ENCODE measurements at regions not wholly inside any gene's neighbourhood (a gene's known extent, or its start where the extent isn't known, plus 50 kb on each side); places are given as distances from the start of the nearest gene placed in this dataset.

- DNase-seq (ENCODE audit: low read depth, low spot score) = no peak
- Histone ChIP-seq H3K9ac (ENCODE audit: insufficient read length, low read depth) (no peak overlapping the region), H3K9me3 (ENCODE audit: insufficient read depth, low read length) (no peaks in the 10 kb centered on the region), H3K36me3 (ENCODE audit: insufficient read depth, insufficient read length, low read length) (no peaks in the 10 kb centered on the region), H3K4me1 (ENCODE audit: insufficient read depth, insufficient read length) (no peaks in the 10 kb centered on the region), H3K27me3 (ENCODE audit: insufficient read depth, insufficient read length) (no peaks in the 10 kb centered on the region), H3K4me3 (ENCODE audit: insufficient read length, low read depth) (no peak overlapping the region)
- TF ChIP-seq YY1 (IDR thresholded peaks at IDR 0.05; ENCODE audit: insufficient read depth, insufficient read length) (no peak), ZNF274 (IDR thresholded peaks at IDR 0.05; ENCODE audit: low read depth, low read length) (no peak), SUZ12 (IDR thresholded peaks at IDR 0.05; ENCODE audit: extremely low read depth, insufficient read depth, insufficient read length) (no peak)
Measured at GRCh38 chr15:39041979-39042495, 477.4 kb upstream of the RASGRP1 start.

- Histone ChIP-seq H3K9me3 (ENCODE audit: insufficient read depth, low read length) (peaks cover 26% of the 10 kb centered on the region), H3K4me1 (ENCODE audit: insufficient read depth, insufficient read length) (no peaks in the 10 kb centered on the region)
Measured at GRCh38 chr15:39051626-39052322, 487.2 kb upstream of the RASGRP1 start.

GRCh38 chr15:39052323-39052705, 487.7 kb upstream of the RASGRP1 start:
- no peak for TF ChIP-seq ZNF274 (IDR thresholded peaks at IDR 0.05; ENCODE audit: low read depth, low read length)
- no peak for TF ChIP-seq YY1 (IDR thresholded peaks at IDR 0.05; ENCODE audit: insufficient read depth, insufficient read length)
- no peak for TF ChIP-seq SUZ12 (IDR thresholded peaks at IDR 0.05; ENCODE audit: extremely low read depth, insufficient read depth, insufficient read length)

More at GRCh38 chr15:39051626-39052322, 487.2 kb upstream of the RASGRP1 start:
- no peak for TF ChIP-seq YY1 (IDR thresholded peaks at IDR 0.05; ENCODE audit: insufficient read depth, insufficient read length)
- no peak for TF ChIP-seq SUZ12 (IDR thresholded peaks at IDR 0.05; ENCODE audit: extremely low read depth, insufficient read depth, insufficient read length)
- no peak for TF ChIP-seq ZNF274 (IDR thresholded peaks at IDR 0.05; ENCODE audit: low read depth, low read length)
- Histone ChIP-seq H3K9ac (ENCODE audit: insufficient read length, low read depth) (no peak overlapping the region), H3K4me3 (ENCODE audit: insufficient read length, low read depth) (no peak overlapping the region), H3K36me3 (ENCODE audit: insufficient read depth, insufficient read length, low read length) (no peaks in the 10 kb centered on the region), H3K27me3 (ENCODE audit: insufficient read depth, insufficient read length) (no peaks in the 10 kb centered on the region)
- DNase-seq (ENCODE audit: low read depth, low spot score) = no peak

GRCh38 chr15:39053480-39053879, 488.9 kb upstream of the RASGRP1 start:
- peaks cover 23% of the 10 kb centered on the region for H3K9me3 ChIP-seq (ENCODE audit: insufficient read depth, low read length)
- no peaks in the 10 kb centered on the region for H3K4me1 ChIP-seq (ENCODE audit: insufficient read depth, insufficient read length)
- TF ChIP-seq SUZ12 (IDR thresholded peaks at IDR 0.05; ENCODE audit: extremely low read depth, insufficient read depth, insufficient read length) (no peak), YY1 (IDR thresholded peaks at IDR 0.05; ENCODE audit: insufficient read depth, insufficient read length) (no peak), ZNF274 (IDR thresholded peaks at IDR 0.05; ENCODE audit: low read depth, low read length) (no peak)
- no peak overlapping the region for H3K9ac ChIP-seq (ENCODE audit: insufficient read length, low read depth)
- no peaks in the 10 kb centered on the region for H3K36me3 ChIP-seq (ENCODE audit: insufficient read depth, insufficient read length, low read length)
- no peaks in the 10 kb centered on the region for H3K27me3 ChIP-seq (ENCODE audit: insufficient read depth, insufficient read length)
- no peak for DNase-seq (ENCODE audit: low read depth, low spot score)
- H3K4me3 ChIP-seq (ENCODE audit: insufficient read length, low read depth) = no peak overlapping the region

More at GRCh38 chr15:39052323-39052705, 487.7 kb upstream of the RASGRP1 start:
- Histone ChIP-seq H3K9me3 (ENCODE audit: insufficient read depth, low read length) (peaks cover 26% of the 10 kb centered on the region), H3K4me3 (ENCODE audit: insufficient read length, low read depth) (no peak overlapping the region), H3K9ac (ENCODE audit: insufficient read length, low read depth) (no peak overlapping the region), H3K4me1 (ENCODE audit: insufficient read depth, insufficient read length) (no peaks in the 10 kb centered on the region), H3K27me3 (ENCODE audit: insufficient read depth, insufficient read length) (no peaks in the 10 kb centered on the region), H3K36me3 (ENCODE audit: insufficient read depth, insufficient read length, low read length) (no peaks in the 10 kb centered on the region)
- no peak for DNase-seq (ENCODE audit: low read depth, low spot score)

GRCh38 chr15:39054128-39054732, 489.6 kb upstream of the RASGRP1 start:
- TF ChIP-seq ZNF274 (IDR thresholded peaks at IDR 0.05; ENCODE audit: low read depth, low read length) = no peak
- no peak for TF ChIP-seq SUZ12 (IDR thresholded peaks at IDR 0.05; ENCODE audit: extremely low read depth, insufficient read depth, insufficient read length)
- TF ChIP-seq YY1 (IDR thresholded peaks at IDR 0.05; ENCODE audit: insufficient read depth, insufficient read length) = no peak
- no peak overlapping the region for H3K4me3 ChIP-seq (ENCODE audit: insufficient read length, low read depth)
- no peaks in the 10 kb centered on the region for H3K27me3 ChIP-seq (ENCODE audit: insufficient read depth, insufficient read length)
- no peaks in the 10 kb centered on the region for H3K4me1 ChIP-seq (ENCODE audit: insufficient read depth, insufficient read length)
- peaks cover 15% of the 10 kb centered on the region for H3K9me3 ChIP-seq (ENCODE audit: insufficient read depth, low read length)
- no peaks in the 10 kb centered on the region for H3K36me3 ChIP-seq (ENCODE audit: insufficient read depth, insufficient read length, low read length)
- no peak for DNase-seq (ENCODE audit: low read depth, low spot score)
- no peak overlapping the region for H3K9ac ChIP-seq (ENCODE audit: insufficient read length, low read depth)

- no peak overlapping the region for H3K4me3 ChIP-seq (ENCODE audit: insufficient read length, low read depth)
- no peaks in the 10 kb centered on the region for H3K27me3 ChIP-seq (ENCODE audit: insufficient read depth, insufficient read length)
- H3K9me3 ChIP-seq (ENCODE audit: insufficient read depth, low read length) = no peaks in the 10 kb centered on the region
- no peak overlapping the region for H3K9ac ChIP-seq (ENCODE audit: insufficient read length, low read depth)
- no peak for DNase-seq (ENCODE audit: low read depth, low spot score)
- H3K36me3 ChIP-seq (ENCODE audit: insufficient read depth, insufficient read length, low read length) = no peaks in the 10 kb centered on the region
- TF ChIP-seq ZNF274 (IDR thresholded peaks at IDR 0.05; ENCODE audit: low read depth, low read length) (no peak), SUZ12 (IDR thresholded peaks at IDR 0.05; ENCODE audit: extremely low read depth, insufficient read depth, insufficient read length) (no peak), YY1 (IDR thresholded peaks at IDR 0.05; ENCODE audit: insufficient read depth, insufficient read length) (no peak)
- no peaks in the 10 kb centered on the region for H3K4me1 ChIP-seq (ENCODE audit: insufficient read depth, insufficient read length)
Measured at GRCh38 chr15:39056357-39056756, 491.7 kb upstream of the RASGRP1 start.
